K562 (cell line): ENCODE measurements at regions not wholly inside any gene's neighbourhood (a gene's known extent, or its start where the extent isn't known, plus 50 kb on each side); places are given as distances from the start of the nearest gene placed in this dataset.

Source experiments
- ATAC-seq: fragments of 200-7000 bp; cut with Tn5 transposase; 3 replicates; pipeline ENCODE4 v1.9.1; 2020; ENCODE audit warnings: moderate library complexity
- BruUV-seq: library from RNA; stranded (reverse); fragments of 400-500 nt; replicated peaks from 2 replicates; lab custom pipeline; 2021; lab: Mats Ljungman, UMichigan
- CTCF ChIA-PET: fragments of 300-600 bp; formaldehyde crosslinking; extraction: SDS; loops from one replicate; lab custom pipeline; 2021; ENCODE audit warnings: low intra/inter-chr PET ratio; lab: Yijun Ruan, JAX
- POLR2A ChIA-PET: fragments of 300-600, 350-650 bp; sonication (Branson Sonifier 250); formaldehyde crosslinking; extraction: SDS; loops from one replicate; lab custom pipeline; 2021; ENCODE audit warnings: antibody characterized with exemption, inconsistent platforms; lab: Yijun Ruan, JAX
- DNase-seq, 4 experiments: peaks; one replicate each; pipeline versions ENCODE4 v3.0.0 to v3.0.0-alpha.2; 2011 to 2018; ENCODE audit warnings: low spot score in 3 of 4, mixed read lengths in 3 of 4; ENCODE audit errors: extremely low read depth in 1 of 4
- FAIRE-seq: peaks from 2 replicates; lab custom pipeline; 2011; peaks lifted over from hg19 to GRCh38; lab: Jason Lieb, UNC
- H2AFZ ChIP-seq: 2 replicates; pipeline ENCODE4 v1.6.0; 2011; ENCODE audit warnings: low read depth, low read length, control low read depth, inconsistent platforms
- H3K27ac ChIP-seq: fragments of 200-600 bp; 3 replicates; pipeline ENCODE4 v1.8.0; 2011; ENCODE audit warnings: low read depth, mild to moderate bottlenecking, control low read depth, inconsistent platforms, low read length, moderate library complexity, mixed read lengths; ENCODE audit errors: extremely low read depth
- H3K27me3 ChIP-seq, 2 experiments: fragments of 300-600 bp in 1 of 2; 2 replicates in 1 of 2; 3 replicates in 1 of 2; pipeline versions ENCODE4 v1.6.0 to v1.8.0; 2011; ENCODE audit warnings: inconsistent platforms in 2 of 2, low read length in 2 of 2, mild to moderate bottlenecking in 1 of 2, mixed read lengths in 1 of 2, moderate library complexity in 1 of 2; ENCODE audit not compliant: control insufficient read depth in 2 of 2, insufficient read depth in 2 of 2
- H3K36me3 ChIP-seq: fragments of 300-600 bp; 3 replicates; pipeline ENCODE4 v1.8.0; 2011; ENCODE audit warnings: mild to moderate bottlenecking, low read length, inconsistent platforms; ENCODE audit not compliant: control insufficient read depth, insufficient read depth
- H3K4me1 ChIP-seq, 2 experiments: fragments of 200-600 bp in 1 of 2; replicated peaks in 1 of 2; 2 replicates in 1 of 2; 3 replicates in 1 of 2; pipeline versions ENCODE4 v1.5.1 to v1.8.0; 2011; ENCODE audit warnings: inconsistent platforms in 2 of 2, low read length in 2 of 2, mild to moderate bottlenecking in 1 of 2, mixed read lengths in 1 of 2, moderate library complexity in 1 of 2; ENCODE audit not compliant: control insufficient read depth in 2 of 2, insufficient read depth in 2 of 2
- H3K4me2 ChIP-seq: 2 replicates; pipeline ENCODE4 v1.6.1; 2011; ENCODE audit warnings: low read length, control low read depth, inconsistent platforms, mixed read lengths; ENCODE audit not compliant: insufficient read depth
- H3K4me3 ChIP-seq: fragments of 200-600 bp; sonication (generic), shearing (Covaris generic); 2 replicates; pipeline ENCODE4 v1.5.1; 2016; ENCODE audit warnings: control low read depth, inconsistent platforms
- H3K79me2 ChIP-seq: fragments of 200-600 bp; 3 replicates; pipeline ENCODE4 v1.8.0; 2011; ENCODE audit warnings: low read length, inconsistent platforms; ENCODE audit not compliant: control insufficient read depth, insufficient read depth
- H3K9ac ChIP-seq, 2 experiments: 2 replicates each; pipeline versions ENCODE4 v1.6.0 to v1.6.1; 2011; ENCODE audit warnings: low read depth in 2 of 2, low read length in 2 of 2, control low read depth in 1 of 2, inconsistent platforms in 1 of 2, mild to moderate bottlenecking in 1 of 2, mixed read lengths in 1 of 2; ENCODE audit not compliant: insufficient read depth in 1 of 2
- H3K9me1 ChIP-seq: one replicate; pipeline ENCODE4 v1.6.0; 2011; ENCODE audit warnings: inconsistent platforms, mild to moderate bottlenecking, low read length, moderate library complexity; ENCODE audit not compliant: control insufficient read depth, insufficient read depth
- H3K9me3 ChIP-seq: replicated peaks from 2 replicates; pipeline ENCODE4 v1.5.1; 2011; ENCODE audit warnings: low read depth, low read length, inconsistent platforms; ENCODE audit not compliant: control insufficient read depth, insufficient read depth
- H4K20me1 ChIP-seq: replicated peaks from 2 replicates; pipeline ENCODE4 v1.6.1; 2011; ENCODE audit warnings: low read length, inconsistent platforms, mixed read lengths; ENCODE audit not compliant: control insufficient read depth, insufficient read depth
- ATF1 ChIP-seq, 2 experiments: fragments of 450-650 bp in 1 of 2; IDR thresholded peaks; 2 replicates each; pipeline ENCODE4 v1.6.1; 2016; ENCODE audit warnings: missing compliant biosample characterization in 1 of 2, missing genetic modification characterization in 1 of 2
- ESRRA ChIP-seq: fragments of 450-650 bp; IDR thresholded peaks from 2 replicates; pipeline ENCODE4 v1.6.1; 2014; ENCODE audit warnings: low read depth, mild to moderate bottlenecking, moderate library complexity, borderline replicate concordance
- ETV1 ChIP-seq: fragments of 450-650 bp; conservative IDR thresholded peaks from 2 replicates; pipeline ENCODE4 v1.6.1; 2016; ENCODE audit warnings: missing genetic modification characterization, control low read depth, low read depth, missing compliant biosample characterization
- HNRNPL ChIP-seq: fragments of 200-400 bp; formaldehyde crosslinking; IDR thresholded peaks from 2 replicates; pipeline ENCODE4 v1.6.1; 2017; ENCODE audit warnings: low read depth, mild to moderate bottlenecking, low read length
- KAT7 ChIP-seq: sonication (generic); formaldehyde crosslinking; IDR thresholded peaks from 2 replicates; pipeline ENCODE4 v1.8.0; 2022; ENCODE audit warnings: missing genetic modification reagents, mild to moderate bottlenecking, borderline replicate concordance
- MXI1 ChIP-seq: IDR thresholded peaks from 2 replicates; pipeline ENCODE4 v1.6.1; 2011; ENCODE audit warnings: low read depth, mild to moderate bottlenecking, improper control_type of control experiment, low read length
- MYNN ChIP-seq, 2 experiments: sonication (generic); formaldehyde crosslinking in 1 of 2; IDR thresholded peaks; 2 replicates each; pipeline versions ENCODE4 v1.5.0 to v1.6.1; 2016 to 2020; ENCODE audit warnings: antibody characterized with exemption in 1 of 2, missing genetic modification reagents in 1 of 2
- SMAD3 ChIP-seq: fragments of 450-650 bp; formaldehyde crosslinking; conservative IDR thresholded peaks from 2 replicates; pipeline ENCODE4 v1.4.0; 2020; ENCODE audit warnings: mild to moderate bottlenecking
- VEZF1 ChIP-seq: fragments of 200-800 bp; sonication (Bioruptor generic); IDR thresholded peaks from 2 replicates; pipeline ENCODE4 v1.6.1; 2017; ENCODE audit warnings: missing genetic modification characterization, missing compliant biosample characterization
- ZNF644 ChIP-seq: fragments of 200-800 bp; sonication (Bioruptor generic); IDR thresholded peaks from 2 replicates; pipeline ENCODE4 v1.6.1; 2016; ENCODE audit warnings: low read depth, missing genetic modification characterization, missing compliant biosample characterization
- WGBS: fragments of 100-300 bp; shearing (Covaris generic); methylation state at CpG from one replicate; pipeline ENCODE4 v1.1.6; 2016; ENCODE audit warnings: low coverage, mixed read lengths; ENCODE audit not compliant: insufficient coverage; ENCODE audit errors: missing lambda C conversion rate; 5-methylcytosine and 5-hydroxymethylcytosine counted together
- in situ Hi-C: fragments of 300-500 bp; cut with MboI; formaldehyde crosslinking; loops from 4 replicates; pipeline ENCODE4 v1.15.0; 2018; ENCODE audit warnings: inconsistent platforms, mixed read lengths
- intact Hi-C: fragments of 100-400 bp; cut with micrococcal nuclease; formaldehyde crosslinking; loops from 2 replicates; pipeline ENCODE4 v1.14.2; 2022
- TF ChIP-seq, protein P1 (sequence below), 2 experiments: IDR thresholded peaks; 2 replicates each; pipeline ENCODE4 v1.6.1; 2011; ENCODE audit warnings: borderline replicate concordance in 1 of 2, control low read depth in 1 of 2, low read depth in 1 of 2, low read length in 1 of 2, mild to moderate bottlenecking in 1 of 2, mixed read lengths in 1 of 2, moderate library complexity in 1 of 2; ENCODE audit not compliant: insufficient read depth in 1 of 2, insufficient read length in 1 of 2, poor library complexity in 1 of 2, severe bottlenecking in 1 of 2; ENCODE audit errors: extremely low read depth in 1 of 2
- TF ChIP-seq, protein P2 (sequence below): fragments of 250-450 bp; sonication (Bioruptor Pico); IDR thresholded peaks from 2 replicates; pipeline ENCODE4 v1.4.0; 2020; ENCODE audit warnings: borderline replicate concordance
- TF ChIP-seq, protein P3 (sequence below): fragments of 450-650 bp; IDR thresholded peaks from 2 replicates; pipeline ENCODE4 v1.6.1; 2014; ENCODE audit warnings: low read depth, mild to moderate bottlenecking, moderate library complexity, borderline replicate concordance

- Histone ChIP-seq H3K4me3 (no peak overlapping the region), H3K79me2 (no peaks in the 10 kb centered on the region), H3K9me3 (no peaks in the 10 kb centered on the region), H3K4me1 (no peaks in the 10 kb centered on the region), H3K4me2 (no peak overlapping the region), H3K9me1 (no peaks in the 10 kb centered on the region), H3K27me3 (no peaks in the 10 kb centered on the region)
- ATAC-seq, result no peak
- WGBS, result 0% methylated on average over 4 of the region's 4 CpGs
- in situ Hi-C loops (no loop called here), intact Hi-C loops (no loop called here)
- POLR2A ChIA-PET, result no interaction called here
- TF ChIP-seq VEZF1 (CRISPR knock-in tag), result no peak
- TF ChIP-seq ZNF644 (tag), result no peak
- TF ChIP-seq ATF1 (CRISPR knock-in tag; IDR thresholded peaks at IDR 0.05), result no peak
- no peak for TF ChIP-seq ATF1 (tag; IDR thresholded peaks at IDR 0.05)
- TF ChIP-seq SMAD3 (CRISPR knock-in tag), result no peak
- no peak for TF ChIP-seq ETV1 (tag)
- TF ChIP-seq, protein P1, sequence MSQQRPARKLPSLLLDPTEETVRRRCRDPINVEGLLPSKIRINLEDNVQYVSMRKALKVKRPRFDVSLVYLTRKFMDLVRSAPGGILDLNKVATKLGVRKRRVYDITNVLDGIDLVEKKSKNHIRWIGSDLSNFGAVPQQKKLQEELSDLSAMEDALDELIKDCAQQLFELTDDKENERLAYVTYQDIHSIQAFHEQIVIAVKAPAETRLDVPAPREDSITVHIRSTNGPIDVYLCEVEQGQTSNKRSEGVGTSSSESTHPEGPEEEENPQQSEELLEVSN (IDR thresholded peaks at IDR 0.05; ENCODE audit: borderline replicate concordance in 1 of 2, extremely low read depth in 1 of 2, insufficient read depth in 1 of 2, insufficient read length in 1 of 2, low read depth in 1 of 2, low read length in 1 of 2, poor library complexity in 1 of 2, severe bottlenecking in 1 of 2), result no peak
- TF ChIP-seq HNRNPL, result no peak
- TF ChIP-seq ESRRA, result no peak
- no peak for TF ChIP-seq MXI1
- TF ChIP-seq, protein P2, sequence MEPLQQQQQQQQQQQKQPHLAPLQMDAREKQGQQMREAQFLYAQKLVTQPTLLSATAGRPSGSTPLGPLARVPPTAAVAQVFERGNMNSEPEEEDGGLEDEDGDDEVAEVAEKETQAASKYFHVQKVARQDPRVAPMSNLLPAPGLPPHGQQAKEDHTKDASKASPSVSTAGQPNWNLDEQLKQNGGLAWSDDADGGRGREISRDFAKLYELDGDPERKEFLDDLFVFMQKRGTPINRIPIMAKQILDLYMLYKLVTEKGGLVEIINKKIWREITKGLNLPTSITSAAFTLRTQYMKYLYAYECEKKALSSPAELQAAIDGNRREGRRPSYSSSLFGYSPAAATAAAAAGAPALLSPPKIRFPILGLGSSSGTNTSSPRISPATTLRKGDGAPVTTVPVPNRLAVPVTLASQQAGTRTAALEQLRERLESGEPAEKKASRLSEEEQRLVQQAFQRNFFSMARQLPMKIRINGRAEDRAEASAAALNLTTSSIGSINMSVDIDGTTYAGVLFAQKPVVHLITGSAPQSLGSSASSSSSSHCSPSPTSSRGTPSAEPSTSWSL (CRISPR knock-in tag), result no peak
- no peak for TF ChIP-seq KAT7 (CRISPR knock-in tag)
- TF ChIP-seq, protein P3, sequence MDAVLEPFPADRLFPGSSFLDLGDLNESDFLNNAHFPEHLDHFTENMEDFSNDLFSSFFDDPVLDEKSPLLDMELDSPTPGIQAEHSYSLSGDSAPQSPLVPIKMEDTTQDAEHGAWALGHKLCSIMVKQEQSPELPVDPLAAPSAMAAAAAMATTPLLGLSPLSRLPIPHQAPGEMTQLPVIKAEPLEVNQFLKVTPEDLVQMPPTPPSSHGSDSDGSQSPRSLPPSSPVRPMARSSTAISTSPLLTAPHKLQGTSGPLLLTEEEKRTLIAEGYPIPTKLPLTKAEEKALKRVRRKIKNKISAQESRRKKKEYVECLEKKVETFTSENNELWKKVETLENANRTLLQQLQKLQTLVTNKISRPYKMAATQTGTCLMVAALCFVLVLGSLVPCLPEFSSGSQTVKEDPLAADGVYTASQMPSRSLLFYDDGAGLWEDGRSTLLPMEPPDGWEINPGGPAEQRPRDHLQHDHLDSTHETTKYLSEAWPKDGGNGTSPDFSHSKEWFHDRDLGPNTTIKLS, result no peak
- TF ChIP-seq MYNN (IDR thresholded peaks at IDR 0.05), result no peak
- TF ChIP-seq MYNN (CRISPR knock-in tag; IDR thresholded peaks at IDR 0.05), result no peak
- TF ChIP-seq, all 486 proteins: peak for 0
- Histone ChIP-seq H4K20me1 (no peaks in the 10 kb centered on the region), H3K36me3 (no peaks in the 10 kb centered on the region), H3K27ac (no peak overlapping the region), H3K9ac (no peak overlapping the region), H2AFZ (no peak overlapping the region)
- no peak for DNase-seq
- BruUV-seq, result no TSS peak
- no peak for FAIRE-seq
- CTCF ChIA-PET, result no interaction called here
Observed at GRCh38 chr12:90801776-90802175, 153.2 kb downstream of the CCER1 start.
